ENCODE measurements at regions not wholly inside any gene's neighbourhood (a gene's known extent, or its start where the extent isn't known, plus 50 kb on each side); places are given as distances from the start of the nearest gene placed in this dataset.

DNA sequence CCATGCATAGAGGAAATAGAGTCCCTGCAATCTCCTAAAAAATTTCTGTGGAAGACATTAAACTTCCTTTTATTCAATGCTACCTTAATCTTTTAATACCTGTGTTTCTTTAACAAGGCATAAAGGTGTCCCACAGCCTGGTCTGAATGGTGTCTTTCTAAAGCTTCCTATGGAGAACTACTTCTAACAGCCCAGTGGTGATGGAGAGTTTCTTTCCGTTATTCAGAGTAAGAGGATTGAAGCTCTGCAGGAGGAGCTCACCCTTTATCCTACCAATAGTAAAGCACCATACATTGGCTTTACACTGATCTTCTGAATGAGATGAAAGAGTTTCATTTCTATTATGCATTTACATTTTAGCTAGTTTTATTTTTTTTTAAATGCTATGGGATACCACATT, 1362.4 kb upstream of the ADGRL3 start:
- no peak for TF ChIP-seq GATA3 (IDR thresholded peaks at IDR 0.05; ENCODE audit: low read depth, low read length)
- TF ChIP-seq GATA2 (IDR thresholded peaks at IDR 0.05; ENCODE audit: low read depth, low read length) = no peak
